Loucy (cell line): ENCODE measurements at regions not wholly inside any gene's neighbourhood (a gene's known extent, or its start where the extent isn't known, plus 50 kb on each side); places are given as distances from the start of the nearest gene placed in this dataset.

Source experiments
- H2AFZ ChIP-seq: fragments of 200-600 bp; sonication (generic); 2 replicates; pipeline ENCODE4 v1.6.0; 2016; ENCODE audit warnings: antibody characterized with exemption, mild to moderate bottlenecking, low read length, moderate library complexity
- H3F3A ChIP-seq: fragments of 200-600 bp; 2 replicates; pipeline ENCODE4 v1.6.0; 2016; ENCODE audit warnings: antibody characterized with exemption, low read depth, mild to moderate bottlenecking
- H3K27me3 ChIP-seq: fragments of 200-600 bp; sonication (generic); 2 replicates; pipeline ENCODE4 v1.6.1; 2014; ENCODE audit warnings: low read length, mild to moderate bottlenecking; ENCODE audit not compliant: insufficient read depth, poor library complexity, severe bottlenecking
- H3K36me3 ChIP-seq: fragments of 200-600 bp; sonication (generic); 2 replicates; pipeline ENCODE4 v1.6.1; 2016; ENCODE audit warnings: low read length; ENCODE audit not compliant: insufficient read depth
- H3K4me1 ChIP-seq: fragments of 200-600 bp; sonication (generic); 2 replicates; pipeline ENCODE4 v1.5.1; 2014; ENCODE audit warnings: low read length, mild to moderate bottlenecking; ENCODE audit not compliant: insufficient read depth, poor library complexity, severe bottlenecking
- H3K4me2 ChIP-seq: fragments of 200-600 bp; sonication (generic); 2 replicates; pipeline ENCODE4 v1.6.0; 2014; ENCODE audit warnings: antibody characterized with exemption, low read length, low read depth, mild to moderate bottlenecking; ENCODE audit not compliant: poor library complexity, severe bottlenecking
- H3K4me3 ChIP-seq: fragments of 200-600 bp; sonication (generic); 2 replicates; pipeline ENCODE4 v1.5.1; 2014; ENCODE audit warnings: low read length, mild to moderate bottlenecking, mixed read lengths; ENCODE audit not compliant: poor library complexity, severe bottlenecking
- H3K79me2 ChIP-seq: fragments of 200-600 bp; sonication (generic); 2 replicates; pipeline ENCODE4 v1.6.1; 2014; ENCODE audit warnings: low read length; ENCODE audit not compliant: insufficient read depth
- H3K9ac ChIP-seq: fragments of 200-600 bp; sonication (generic); 2 replicates; pipeline ENCODE4 v1.6.0; 2014; ENCODE audit warnings: mild to moderate bottlenecking, low read depth, low read length, moderate library complexity; ENCODE audit not compliant: poor library complexity, severe bottlenecking
- H3K9me2 ChIP-seq: fragments of 200-600 bp; sonication (generic); replicated peaks from 2 replicates; pipeline ENCODE4 v1.6.1; 2016; ENCODE audit warnings: low read depth, low read length, mixed read lengths
- H3K9me3 ChIP-seq: fragments of 200-600 bp; sonication (generic); 2 replicates; pipeline ENCODE4 v1.6.1; 2014; ENCODE audit warnings: mild to moderate bottlenecking, antibody characterized with exemption, low read length, low read depth; ENCODE audit not compliant: insufficient read depth
- H4K20me1 ChIP-seq: fragments of 200-600 bp; sonication (generic); 2 replicates; pipeline ENCODE4 v1.6.0; 2014; ENCODE audit warnings: antibody characterized with exemption, low read length, mild to moderate bottlenecking; ENCODE audit not compliant: insufficient read depth, poor library complexity, severe bottlenecking
- CTCF ChIP-seq: fragments of 200-600 bp; sonication (generic); conservative IDR thresholded peaks from 2 replicates; pipeline ENCODE4 v1.5.1; 2014; ENCODE audit warnings: mild to moderate bottlenecking, antibody characterized with exemption, low read length
- EZH2phosphoT487 ChIP-seq: fragments of 200-600 bp; IDR thresholded peaks from 2 replicates; pipeline ENCODE4 v1.6.1; 2018; ENCODE audit warnings: antibody characterized with exemption, mild to moderate bottlenecking, moderate library complexity, borderline replicate concordance

- H3K36me3 ChIP-seq = no peaks in the 10 kb centered on the region
- TF ChIP-seq EZH2phosphoT487 (no peak), CTCF (no peak)
Observed at GRCh38 chr18:65255417-65255816, 495.4 kb upstream of the CDH7 start.

GRCh38 chr18:65239787-65240186, 511.0 kb upstream of the CDH7 start:
- no peaks in the 10 kb centered on the region for H3K9me2 ChIP-seq
- TF ChIP-seq CTCF (no peak), EZH2phosphoT487 (no peak)
- no peaks in the 10 kb centered on the region for H3K4me1 ChIP-seq
- H3K27me3 ChIP-seq = no peaks in the 10 kb centered on the region
- H4K20me1 ChIP-seq = no peaks in the 10 kb centered on the region
- no peak overlapping the region for H3K4me2 ChIP-seq
- H3K9ac ChIP-seq = no peak overlapping the region
- H2AFZ ChIP-seq = no peak overlapping the region
- H3F3A ChIP-seq = no peaks in the 10 kb centered on the region
- no peaks in the 10 kb centered on the region for H3K79me2 ChIP-seq
- H3K9me3 ChIP-seq = no peaks in the 10 kb centered on the region
- no peaks in the 10 kb centered on the region for H3K36me3 ChIP-seq
- H3K4me3 ChIP-seq = no peak overlapping the region

More at GRCh38 chr18:65255417-65255816, 495.4 kb upstream of the CDH7 start:
- Histone ChIP-seq H3K9me3 (no peaks in the 10 kb centered on the region), H3K79me2 (no peaks in the 10 kb centered on the region), H3K9me2 (no peaks in the 10 kb centered on the region), H3K4me2 (no peak overlapping the region), H3K27me3 (no peaks in the 10 kb centered on the region), H3K4me3 (no peak overlapping the region), H4K20me1 (no peaks in the 10 kb centered on the region), H3K4me1 (no peaks in the 10 kb centered on the region), H3K9ac (no peak overlapping the region), H2AFZ (no peak overlapping the region), H3F3A (no peaks in the 10 kb centered on the region)

GRCh38 chr18:65235966-65236624, 514.7 kb upstream of the CDH7 start:
- Histone ChIP-seq H3K4me2 (no peak overlapping the region), H3K36me3 (no peaks in the 10 kb centered on the region)

More at GRCh38 chr18:65235966-65236624, 514.7 kb upstream of the CDH7 start:
- Histone ChIP-seq H3K9ac (no peak overlapping the region), H3F3A (no peaks in the 10 kb centered on the region), H2AFZ (no peak overlapping the region), H3K9me2 (no peaks in the 10 kb centered on the region), H3K9me3 (no peaks in the 10 kb centered on the region), H4K20me1 (no peaks in the 10 kb centered on the region), H3K79me2 (no peaks in the 10 kb centered on the region), H3K27me3 (no peaks in the 10 kb centered on the region), H3K4me1 (no peaks in the 10 kb centered on the region), H3K4me3 (no peak overlapping the region)
- TF ChIP-seq CTCF (no peak), EZH2phosphoT487 (no peak)
